HL-60 (cell line): ENCODE measurements at regions not wholly inside any gene's neighbourhood (a gene's known extent, or its start where the extent isn't known, plus 50 kb on each side); places are given as distances from the start of the nearest gene placed in this dataset.

Source experiments
- CTCF ChIP-seq: IDR thresholded peaks from one replicate; pipeline ENCODE4 v1.5.1; 2011; ENCODE audit warnings: low read length, control low read depth, inconsistent platforms; ENCODE audit not compliant: insufficient read depth
- GABPA ChIP-seq: IDR thresholded peaks from 2 replicates; pipeline ENCODE4 v1.6.1; 2012; ENCODE audit warnings: low read depth
- POLR2AphosphoS5 ChIP-seq: IDR thresholded peaks from 2 replicates; pipeline ENCODE4 v1.6.1; 2012; ENCODE audit warnings: low read depth
- REST ChIP-seq: IDR thresholded peaks from 2 replicates; pipeline ENCODE4 v1.6.1; 2012; ENCODE audit warnings: low read depth; ENCODE audit not compliant: insufficient replicate concordance

- TF ChIP-seq CTCF (no peak), GABPA (no peak), REST (no peak), POLR2AphosphoS5 (no peak)
Observed at GRCh38 chr13:79695754-79696153, 214.8 kb downstream of the NDFIP2 start.
